Right ventricle myocardium superior (tissue), 1 donor: ENCODE measurements at regions not wholly inside any gene's neighbourhood (a gene's known extent, or its start where the extent isn't known, plus 50 kb on each side); places are given as distances from the start of the nearest gene placed in this dataset.
"Not testable (repeated sequence)": the region's sequence is repeated elsewhere in the genome, so short reads cannot be mapped to it uniquely, and the experiment has no call there.

Source experiments
- ATAC-seq: fragments of 200-7000 bp; cut with Tn5 transposase; one replicate; pipeline ENCODE4 v1.9.1; 2020; ENCODE audit warnings: mild to moderate bottlenecking; ENCODE audit not compliant: poor library complexity
- DNase-seq: peaks from one replicate; pipeline ENCODE4 v3.0.0-alpha.2; 2020
- intact Hi-C: fragments of 100-400 bp; cut with DNase I; formaldehyde crosslinking; loops from one replicate; pipeline ENCODE4 v1.11.2; 2022
- donor health status: DM: no; HTN: yes; CAD: no; lungs with severe emphysema.

DNA sequence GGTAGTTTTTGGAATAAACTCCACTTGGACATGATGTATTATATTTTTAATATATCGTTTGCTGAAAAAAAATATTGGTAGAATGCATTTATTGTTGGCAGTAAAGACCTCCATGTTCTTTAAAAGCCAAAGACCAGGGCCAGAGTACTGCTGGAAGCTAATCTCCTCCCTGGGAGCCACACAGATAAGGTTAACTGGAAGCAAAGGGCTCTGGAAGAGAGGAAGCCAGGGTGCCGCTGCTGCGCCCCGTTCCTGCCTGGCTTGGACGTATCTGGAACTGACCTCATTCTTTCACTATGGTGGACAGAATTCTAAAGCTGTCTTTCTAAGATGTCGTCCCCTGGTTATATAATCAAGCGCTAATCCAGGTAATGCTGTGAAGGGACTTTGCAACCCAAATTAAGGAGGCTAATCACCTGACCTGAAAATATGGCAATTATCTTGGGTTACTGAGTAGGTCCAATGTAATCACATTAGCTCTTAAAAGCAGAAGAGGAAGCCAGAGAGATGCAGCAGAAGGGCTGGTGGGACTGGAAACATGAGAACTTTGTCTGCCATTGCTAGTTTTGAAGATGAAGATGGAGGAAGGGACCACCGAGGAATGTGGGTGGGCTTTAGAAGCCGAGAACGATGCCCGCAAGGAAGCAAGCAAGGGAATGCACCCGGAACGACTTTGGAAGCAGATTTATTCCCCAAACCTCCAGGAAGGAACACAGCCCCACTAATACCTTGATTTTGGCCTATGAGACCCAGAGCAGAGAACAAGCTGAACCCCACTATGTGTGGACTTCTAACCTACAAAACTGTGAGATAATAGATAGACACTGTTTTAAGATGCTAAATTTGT lies 167.7 kb upstream of the KCNJ15 start:
- intact Hi-C loops = no loop called here
- DNase-seq = no peak
- ATAC-seq = peak; percentile 71

DNA sequence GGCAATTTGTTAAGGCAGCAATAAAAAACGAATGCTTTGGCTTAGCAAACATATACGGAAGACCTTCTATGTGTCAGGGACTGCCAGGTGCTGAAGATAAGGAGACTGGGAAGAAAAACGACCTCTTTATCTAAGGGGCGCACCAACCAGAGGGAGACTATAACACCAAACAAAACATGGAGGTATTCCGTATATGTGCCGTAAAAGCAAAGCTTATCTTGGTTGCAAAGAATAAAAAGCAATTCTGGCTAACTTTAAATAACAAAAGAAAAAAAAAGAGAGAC lies 167.1 kb upstream of the KCNJ15 start:
- no peak for ATAC-seq
- intact Hi-C loops = no loop called here
- DNase-seq = no peak

DNA sequence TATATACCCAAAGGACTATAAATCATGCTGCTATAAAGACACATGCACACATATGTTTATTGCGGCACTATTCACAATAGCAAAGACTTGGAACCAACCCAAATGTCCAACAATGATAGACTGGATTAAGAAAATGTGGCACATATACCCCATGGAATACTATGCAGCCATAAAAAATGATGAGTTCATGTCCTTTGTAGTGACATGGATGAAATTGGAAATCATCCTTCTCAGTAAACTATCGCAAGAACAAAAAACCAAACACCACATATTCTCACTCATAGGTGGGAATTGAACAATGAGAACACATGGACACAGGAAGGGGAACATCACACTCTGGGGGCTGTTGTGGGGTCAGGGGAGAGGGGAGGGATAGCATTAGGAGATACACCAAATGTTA lies 165.7 kb upstream of the KCNJ15 start:
- DNase-seq, intact Hi-C loops, ATAC-seq: not testable (repeated sequence)

DNA sequence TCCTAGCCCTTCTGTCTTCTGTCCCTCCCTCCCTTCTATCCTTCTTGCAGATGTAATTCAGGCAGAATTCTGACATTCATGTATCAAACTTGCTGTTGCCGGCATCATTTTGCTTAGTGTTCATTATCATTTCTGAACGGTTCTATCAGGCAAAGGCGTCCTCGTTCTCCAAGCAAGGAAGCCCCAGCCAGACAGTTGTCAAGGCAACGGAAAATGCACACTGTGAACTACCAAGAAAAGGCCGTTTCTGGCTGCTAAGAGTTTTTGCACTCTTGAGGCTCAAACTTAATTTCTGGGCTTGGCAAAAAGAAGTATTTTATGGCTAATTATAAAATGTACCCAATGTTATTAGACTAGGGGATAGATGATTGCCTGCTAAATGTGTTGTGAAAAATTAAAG lies 164.7 kb upstream of the KCNJ15 start:
- ATAC-seq = no peak
- no peak for DNase-seq
- intact Hi-C loops = no loop called here

DNA sequence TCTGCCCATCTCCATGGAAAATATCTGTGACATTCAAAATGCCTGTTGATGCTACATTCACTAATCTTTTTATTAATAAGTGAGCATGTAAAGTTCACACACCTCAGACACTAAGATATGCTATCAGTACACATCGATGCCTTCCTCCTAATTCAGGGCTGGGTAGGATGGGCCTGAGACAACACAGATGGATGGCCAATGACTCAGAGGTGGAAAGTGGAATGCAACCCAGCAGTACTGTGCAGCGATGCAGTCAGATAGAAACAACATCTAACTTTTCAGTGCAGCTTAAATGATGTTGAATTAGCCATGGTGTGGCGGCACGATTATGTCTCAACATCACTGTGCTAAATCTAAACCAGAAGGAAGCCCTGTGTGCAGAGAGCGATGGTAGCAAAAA lies 161.6 kb upstream of the KCNJ15 start:
- no peak for DNase-seq
- intact Hi-C loops = no loop called here
- no peak for ATAC-seq

DNA sequence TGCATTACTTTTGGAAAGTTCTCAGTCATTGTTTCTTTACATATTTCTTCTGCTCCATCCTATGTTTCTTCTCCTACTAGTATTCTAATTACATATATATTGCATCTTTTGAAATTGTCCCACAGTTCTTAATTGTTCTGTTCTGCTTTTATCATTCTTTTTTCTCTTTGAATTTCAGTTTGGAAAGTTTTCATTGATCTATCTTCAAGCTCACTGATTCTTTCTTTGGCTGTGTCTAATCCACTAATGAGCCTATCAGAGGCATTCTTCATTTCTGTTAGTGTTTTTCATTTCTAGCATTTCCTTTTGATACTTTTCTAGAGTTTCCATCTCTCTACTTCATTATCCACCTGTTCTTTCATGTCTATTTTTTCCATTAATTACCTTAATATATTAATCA lies 159.0 kb upstream of the KCNJ15 start:
- no peak for ATAC-seq
- intact Hi-C loops = no loop called here

DNA sequence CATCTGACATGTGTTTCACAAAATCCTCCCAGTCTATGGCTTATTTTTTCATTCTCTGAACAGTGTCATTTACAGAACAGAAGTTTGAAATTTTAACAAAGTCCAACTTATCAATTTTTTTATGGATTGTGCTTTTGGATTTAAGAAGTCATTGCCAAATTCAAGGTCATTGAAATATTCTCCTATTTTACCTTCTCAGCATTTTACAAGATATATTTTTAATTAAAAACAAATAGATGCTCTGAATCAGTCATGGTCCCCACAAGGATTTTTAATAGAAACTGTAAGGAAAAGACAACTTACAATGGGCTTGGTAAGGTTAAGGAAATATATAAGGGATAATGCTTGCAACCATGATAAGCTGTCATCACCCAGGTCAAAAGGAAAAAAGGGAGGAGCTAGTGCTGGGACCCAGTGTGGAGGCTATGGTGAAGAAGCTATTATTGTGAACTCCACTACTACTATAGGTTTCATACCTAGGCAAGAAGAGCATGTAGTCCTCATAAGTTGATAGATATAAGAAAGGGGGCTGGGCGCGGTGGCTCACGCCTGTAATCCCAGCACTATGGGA lies 144.5 kb upstream of the KCNJ15 start:
- intact Hi-C loops = no loop called here
- DNase-seq (no peak), ATAC-seq (no peak)

More for the DNA sequence above, 159.0 kb upstream of the KCNJ15 start:
- no peak for DNase-seq

DNA sequence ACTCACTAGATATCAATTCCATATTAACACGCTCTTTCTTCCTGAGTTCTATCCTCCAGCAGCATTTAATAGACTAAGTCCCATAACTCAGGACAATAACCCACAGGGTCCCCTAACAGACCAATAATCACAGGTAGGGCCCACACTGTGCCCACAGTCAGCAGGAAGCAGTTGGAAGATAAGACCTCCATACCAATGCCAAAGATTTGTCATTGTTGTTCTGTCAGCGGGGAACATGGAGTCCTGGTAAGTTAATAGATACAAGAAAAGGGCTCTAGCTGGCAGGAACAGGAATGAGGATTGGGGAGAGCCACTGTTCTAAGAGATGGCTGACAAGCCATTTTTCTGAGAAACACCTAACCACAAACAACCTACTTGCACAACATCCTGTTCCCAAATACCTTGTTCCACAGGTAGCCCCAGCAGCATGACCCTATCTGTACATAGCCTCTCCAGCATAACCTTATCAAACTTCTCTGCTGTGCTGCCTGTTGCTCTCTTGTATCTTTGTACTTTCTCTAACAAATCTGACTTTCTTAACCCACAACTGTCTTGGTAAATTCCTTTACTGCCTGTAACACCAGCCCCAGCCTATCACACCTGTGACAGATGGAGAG lies 142.0 kb upstream of the KCNJ15 start:
- intact Hi-C loops = no loop called here
- DNase-seq (no peak), ATAC-seq (no peak)

DNA sequence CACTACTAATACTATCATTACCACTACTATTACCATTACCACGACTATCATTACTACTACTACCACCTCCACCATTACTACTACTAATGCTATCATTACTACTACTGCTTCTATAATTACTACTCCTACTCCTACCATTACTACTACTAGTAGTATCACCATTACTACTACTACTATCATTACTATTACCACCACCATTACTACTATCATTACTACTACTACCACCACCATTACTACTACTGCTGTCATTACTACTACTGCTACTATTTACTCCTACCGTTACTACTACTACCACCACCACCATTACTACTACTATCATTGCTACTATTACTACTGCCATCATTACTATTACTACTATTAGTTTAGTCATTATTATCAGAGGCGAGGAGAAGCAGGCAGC lies 140.9 kb upstream of the KCNJ15 start:
- ATAC-seq = no peak
- intact Hi-C loops = no loop called here
- no peak for DNase-seq

DNA sequence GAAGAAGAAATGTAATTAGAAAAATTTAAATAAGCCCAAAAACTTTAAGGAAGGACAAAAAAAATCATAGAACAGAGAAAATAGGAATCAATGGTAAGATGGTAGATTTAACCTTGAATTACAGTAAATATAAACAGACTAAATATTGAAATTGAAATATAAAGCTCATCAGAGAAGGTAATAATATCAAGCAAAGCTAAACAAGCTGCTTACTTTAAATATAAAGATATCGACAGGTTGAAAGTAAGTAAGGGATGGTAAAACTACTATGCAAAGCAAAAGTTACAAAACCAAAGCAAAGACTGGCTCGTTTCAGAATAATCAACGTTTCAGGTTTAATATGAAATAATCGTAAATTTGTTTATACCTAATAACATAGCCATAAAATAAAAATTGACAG lies 137.0 kb upstream of the KCNJ15 start:
- ATAC-seq = no peak
- intact Hi-C loops = no loop called here

DNA sequence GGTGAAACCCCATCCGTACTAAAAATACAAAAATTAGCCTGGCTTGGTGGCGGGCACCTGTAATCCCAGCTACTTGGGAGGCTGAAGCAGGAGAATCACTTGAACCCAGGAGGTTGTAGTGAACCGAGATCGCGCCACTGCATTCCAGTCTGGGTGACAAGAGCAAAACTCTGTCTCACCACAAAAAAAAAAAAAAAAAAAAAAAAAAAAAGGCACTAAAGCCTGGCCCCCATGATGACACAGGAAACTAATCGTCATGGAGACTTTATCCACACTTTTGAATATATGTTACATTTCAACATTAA lies 136.2 kb upstream of the KCNJ15 start:
- ATAC-seq, intact Hi-C loops, DNase-seq: not testable (repeated sequence)

More for the DNA sequence above, 137.0 kb upstream of the KCNJ15 start:
- no peak for DNase-seq

DNA sequence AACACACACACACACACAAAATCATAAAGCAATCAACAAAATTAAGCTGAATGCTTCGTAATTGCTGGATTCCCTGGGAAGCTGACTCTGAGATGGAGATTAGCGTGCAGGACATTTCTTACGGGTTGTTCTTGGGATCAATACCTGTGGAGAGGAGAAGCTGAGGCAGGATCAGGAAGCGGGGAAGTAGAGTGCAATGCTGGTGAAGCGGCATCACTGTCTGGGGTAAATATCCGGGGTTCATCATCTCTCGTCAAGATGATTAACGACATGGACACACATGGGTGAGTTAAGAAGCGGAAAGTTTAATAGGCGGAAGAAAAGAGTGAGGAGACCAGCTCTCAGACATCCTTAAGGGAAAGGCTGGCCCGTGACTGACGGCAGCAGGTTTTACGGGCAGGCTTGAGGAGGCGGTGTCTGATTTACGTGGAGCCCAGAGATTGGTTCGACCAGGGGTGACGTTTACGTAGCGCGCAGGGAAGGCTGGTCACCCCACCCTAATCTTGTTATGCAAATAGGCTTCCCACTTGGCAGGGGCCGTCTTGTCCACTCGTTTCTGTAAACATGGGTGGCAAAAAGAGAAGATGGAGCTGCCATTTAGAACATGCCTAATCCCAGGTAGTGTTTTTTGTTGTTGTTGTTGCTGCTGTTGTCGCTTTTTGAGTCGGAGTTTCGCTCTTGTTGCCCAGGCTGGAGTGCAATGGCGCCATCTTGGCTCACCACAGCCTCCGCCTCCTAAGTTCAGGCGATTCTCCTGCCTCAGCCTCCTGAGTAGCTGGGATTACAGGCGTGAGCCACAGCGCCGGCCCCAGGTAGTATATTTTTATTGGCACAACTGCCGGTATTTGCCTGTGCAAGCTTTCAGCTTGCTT lies 135.6 kb upstream of the KCNJ15 start:
- intact Hi-C loops = no loop called here
- DNase-seq = no peak
- no peak for ATAC-seq

DNA sequence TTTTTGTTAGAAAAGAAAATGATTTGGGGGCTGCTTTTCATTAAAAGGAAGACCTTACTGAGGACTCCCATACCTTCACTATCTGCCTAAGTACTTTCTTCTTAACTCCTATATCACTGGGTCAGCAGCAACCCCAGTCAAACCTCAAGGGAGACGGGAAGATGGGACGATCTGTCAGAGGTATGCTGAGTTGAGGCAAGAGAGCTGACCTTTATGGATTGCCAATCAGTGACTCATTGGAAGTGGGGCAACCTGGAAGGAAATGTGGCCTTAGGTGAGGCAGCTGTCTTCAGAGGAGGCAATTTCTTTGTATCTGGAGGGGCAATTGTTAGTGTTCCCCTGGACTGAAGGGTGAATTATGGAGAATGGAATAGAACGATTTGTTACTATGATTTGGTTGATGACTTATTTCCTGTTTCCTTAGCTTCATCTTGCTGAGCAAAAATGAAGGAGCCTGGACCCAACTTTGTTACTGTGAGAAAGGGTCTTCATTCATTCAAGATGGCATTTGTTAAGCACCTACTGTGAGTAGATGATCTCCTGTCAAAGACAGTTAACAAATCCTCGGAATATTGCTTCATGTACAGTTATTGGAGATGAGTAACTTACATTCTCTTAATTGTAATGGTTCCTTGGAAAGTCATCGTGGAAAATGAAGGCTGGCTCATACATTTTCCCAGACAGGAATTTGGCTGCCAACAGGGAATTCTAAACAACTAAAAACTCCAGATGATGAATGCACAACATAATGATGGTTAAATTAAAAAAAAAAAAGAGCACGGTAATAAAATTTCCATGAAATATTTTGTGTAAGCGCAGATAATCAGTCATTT lies 134.7 kb upstream of the KCNJ15 start:
- DNase-seq (no peak), ATAC-seq (no peak)
- intact Hi-C loops = no loop called here

DNA sequence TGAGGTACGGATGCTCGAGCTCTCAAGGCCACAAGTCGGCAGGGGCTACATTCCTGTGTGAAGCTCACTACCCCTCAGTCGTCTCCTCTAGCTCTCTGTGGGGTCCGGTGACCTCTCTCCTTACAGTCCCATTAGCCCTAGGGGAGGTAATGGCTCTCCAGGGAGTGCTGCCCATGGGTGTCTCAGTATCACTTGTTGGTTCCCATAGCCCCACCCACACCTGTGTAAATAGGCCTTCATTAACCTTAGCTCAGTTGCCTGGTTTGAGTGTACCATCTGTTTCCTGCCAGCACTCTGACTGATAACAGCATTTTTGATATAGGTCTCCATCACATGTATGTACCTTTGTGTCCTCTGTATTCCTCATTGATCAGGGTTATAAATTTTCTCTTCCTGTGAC lies 133.2 kb upstream of the KCNJ15 start:
- DNase-seq = no peak
- intact Hi-C loops = no loop called here
- ATAC-seq = no peak

DNA sequence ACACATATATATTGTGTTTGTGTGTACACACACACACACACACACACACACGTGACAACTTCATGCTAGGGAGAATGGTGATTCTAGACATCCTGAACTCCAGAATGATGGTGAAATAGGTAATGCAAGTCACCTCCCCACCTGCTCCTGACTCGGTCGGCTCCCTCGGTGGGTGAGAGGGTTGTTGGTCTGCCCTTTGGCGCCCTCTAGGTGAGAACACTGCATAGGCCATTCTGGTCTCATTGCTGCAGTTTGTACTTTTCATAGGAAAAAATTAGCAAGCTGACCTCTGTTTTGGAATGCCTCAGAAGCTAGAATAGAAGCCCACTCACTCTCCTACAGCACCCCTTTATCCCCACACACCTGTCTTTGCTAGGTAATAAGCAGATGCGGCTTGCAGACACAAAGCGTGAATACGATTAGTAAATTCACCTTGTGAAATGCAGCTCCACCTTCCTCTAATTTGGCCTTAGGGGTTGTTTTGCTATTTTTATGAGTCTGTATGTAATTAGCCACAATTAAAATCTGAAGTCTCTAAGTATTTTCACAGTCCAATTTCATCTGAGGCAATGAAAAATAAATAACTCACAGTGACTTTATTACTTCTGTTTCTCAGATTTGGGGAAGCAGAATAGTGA lies 130.0 kb upstream of the KCNJ15 start:
- ATAC-seq (peak; percentile 89), DNase-seq (peak; percentile 48)
- intact Hi-C loops = loop anchor here (2.0 kb wide), 1 partner anchor 414 kb away; no protein-coding TSS in a partner anchor

DNA sequence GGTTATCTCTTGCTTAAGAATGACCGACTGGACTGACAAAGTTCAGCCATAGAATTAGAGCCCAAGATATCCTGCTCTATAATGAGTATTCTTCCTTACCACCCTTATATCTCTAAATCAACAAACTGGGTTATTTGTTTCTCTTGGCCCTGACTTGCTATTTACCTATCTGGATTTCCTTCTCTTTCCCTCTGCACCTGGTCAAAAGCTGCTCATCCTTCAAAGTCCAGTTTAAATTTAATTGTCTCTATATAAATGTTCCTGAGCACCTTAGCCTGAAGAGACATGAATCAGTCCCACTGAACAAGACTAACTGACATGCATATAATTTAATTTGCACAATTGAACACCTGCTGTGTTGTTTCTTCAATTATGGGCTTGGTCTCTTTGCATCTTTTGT lies 127.1 kb upstream of the KCNJ15 start:
- ATAC-seq = no peak
- no peak for DNase-seq
- intact Hi-C loops = no loop called here

DNA sequence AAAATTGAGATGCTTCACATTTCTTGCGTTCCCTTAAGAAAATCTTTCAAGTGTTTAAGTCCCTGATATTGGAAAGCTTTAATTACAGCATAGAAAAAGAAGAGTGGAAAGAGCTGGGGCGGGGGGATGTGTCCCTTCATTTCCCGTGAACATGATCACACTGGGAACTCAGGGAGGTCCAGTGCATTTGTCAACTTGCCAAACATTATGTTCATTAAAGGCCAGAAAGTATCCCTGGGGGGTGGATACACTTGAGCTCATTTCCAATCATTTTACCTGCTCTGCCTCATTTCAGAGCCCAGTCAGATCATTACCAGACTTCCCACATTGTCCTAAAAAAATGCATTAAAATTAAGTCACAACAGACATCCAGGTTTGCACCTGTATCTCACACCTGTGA lies 123.6 kb upstream of the KCNJ15 start:
- DNase-seq = no peak
- intact Hi-C loops = no loop called here
- ATAC-seq = no peak
